GM19397 (cell line): ENCODE measurements at regions not wholly inside any gene's neighbourhood (a gene's known extent, or its start where the extent isn't known, plus 50 kb on each side); places are given as distances from the start of the nearest gene placed in this dataset.
"Not testable (repeated sequence)": the region's sequence is repeated elsewhere in the genome, so short reads cannot be mapped to it uniquely, and the experiment has no call there.

Experiments
- ATAC-seq: cut with Tn5 transposase; IDR thresholded peaks from one replicate; pipeline ENCODE4 v1.9.1; 2021; ENCODE audit warnings: mild to moderate bottlenecking, moderate library complexity; ENCODE audit not compliant: unreplicated experiment

DNA sequence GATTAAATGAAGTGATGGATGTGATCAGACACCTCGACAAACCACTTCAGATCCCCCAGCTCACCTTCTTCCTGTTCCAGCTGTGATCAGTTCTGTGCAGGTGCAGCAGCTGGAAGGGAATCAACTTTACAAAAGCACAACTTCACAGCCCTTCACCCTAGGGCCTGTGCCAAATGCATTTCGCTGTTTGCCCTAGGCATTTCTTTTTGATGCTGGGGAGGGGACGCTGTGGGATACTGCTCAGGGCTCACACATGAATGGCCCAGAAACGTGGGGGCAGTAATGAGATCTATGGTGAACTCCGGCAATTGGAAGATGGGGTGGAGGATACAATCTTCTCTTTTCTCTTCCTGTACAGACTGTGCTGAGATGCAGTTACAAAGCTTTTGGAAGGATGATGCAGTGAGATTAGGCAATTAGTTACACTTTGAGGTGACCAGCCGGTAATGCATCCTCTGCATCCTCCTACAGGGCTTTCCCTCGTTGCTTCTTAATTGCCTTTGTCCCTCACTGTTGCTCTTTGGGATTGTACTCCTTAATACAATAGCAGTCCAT lies 215.1 kb upstream of the PITX2 start:
- ATAC-seq, result no peak

DNA sequence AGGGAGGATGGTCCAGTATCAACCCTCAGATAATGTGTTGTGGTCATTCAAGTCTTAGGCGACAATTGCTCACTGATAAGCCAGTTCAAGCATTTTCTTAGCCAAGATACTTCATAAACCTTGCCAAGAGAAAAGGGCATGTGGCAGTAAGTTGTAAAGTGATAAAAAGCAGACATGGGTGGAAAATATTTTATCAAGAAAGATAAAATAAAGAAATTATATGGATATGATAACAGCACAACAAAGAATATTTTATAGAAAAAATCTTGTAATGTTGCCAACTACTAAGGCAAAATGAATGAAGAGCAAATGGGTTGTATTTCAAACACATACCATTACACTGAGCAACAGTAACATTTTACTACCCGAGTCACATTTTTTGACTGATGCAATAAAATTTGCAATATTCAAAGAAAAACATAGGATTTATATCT lies 217.4 kb upstream of the PITX2 start:
- ATAC-seq, result no peak

- no peak for ATAC-seq
These were observed 225.9 kb upstream of the PITX2 start for GRCh38 chr4:110848787-110849186.

DNA sequence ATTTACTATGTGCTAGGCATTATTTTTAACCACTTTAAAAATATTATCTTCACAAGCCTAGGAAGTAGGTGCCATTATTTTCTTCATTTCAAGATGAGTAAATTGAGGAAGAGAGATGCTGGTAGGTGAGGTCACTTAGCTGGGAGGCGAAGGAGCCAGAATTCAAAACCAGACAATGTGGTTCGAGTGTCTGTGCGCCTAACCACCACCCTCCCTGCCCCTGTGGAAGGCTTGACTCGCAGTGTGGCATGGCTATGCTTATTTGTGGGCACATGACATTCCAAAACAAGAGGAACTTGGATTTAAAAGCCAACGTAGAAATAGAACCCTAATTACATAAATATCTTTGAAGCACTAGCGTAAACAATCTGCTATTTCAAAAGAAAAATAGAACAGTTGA lies 226.6 kb upstream of the PITX2 start:
- ATAC-seq, result no peak

DNA sequence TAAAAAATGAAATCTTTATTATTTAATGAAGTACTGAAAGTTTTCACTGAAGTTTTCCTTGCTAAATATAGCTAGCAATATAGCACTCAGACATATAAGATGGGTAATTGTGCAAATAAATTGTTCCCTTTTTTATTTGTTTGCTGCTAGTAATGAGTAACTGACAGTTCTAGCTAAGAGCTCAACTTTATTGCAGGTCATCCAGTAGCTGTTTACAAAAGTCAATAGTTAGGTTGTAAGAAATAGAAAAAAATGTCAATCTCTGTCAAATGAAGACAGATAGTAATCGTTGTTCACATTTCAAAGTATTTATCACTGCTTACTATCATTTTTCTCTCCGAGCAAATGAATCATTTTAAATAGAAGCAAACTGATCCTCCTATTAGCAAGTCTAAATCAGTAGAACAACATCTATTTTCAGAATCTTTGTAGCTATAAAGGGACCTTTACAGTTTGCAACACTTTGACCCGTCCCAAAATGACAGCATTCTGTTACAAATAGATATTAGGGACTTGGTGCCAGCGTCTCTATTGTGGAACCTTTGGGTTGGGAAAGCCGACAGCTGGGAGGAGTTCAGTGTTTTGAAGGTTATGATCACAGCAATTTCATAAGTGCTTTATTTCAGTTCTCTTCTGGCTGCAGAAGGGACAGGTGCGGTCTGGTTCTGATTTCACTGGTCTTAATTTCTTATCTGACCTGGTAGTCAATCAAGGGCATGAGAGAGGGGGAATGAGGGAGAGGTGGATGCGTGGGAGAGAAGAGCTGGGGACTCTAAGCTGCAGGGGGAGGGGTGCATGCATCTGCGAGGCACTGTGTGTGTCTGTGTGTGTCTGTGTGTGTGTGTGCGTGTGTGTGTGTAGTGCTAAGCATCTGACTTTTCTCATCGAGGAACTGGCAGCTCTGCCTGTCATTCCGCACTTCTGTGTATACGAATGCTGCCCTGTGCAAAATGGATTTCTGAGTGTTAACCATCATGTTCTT lies 227.9 kb upstream of the PITX2 start:
- no peak for ATAC-seq

DNA sequence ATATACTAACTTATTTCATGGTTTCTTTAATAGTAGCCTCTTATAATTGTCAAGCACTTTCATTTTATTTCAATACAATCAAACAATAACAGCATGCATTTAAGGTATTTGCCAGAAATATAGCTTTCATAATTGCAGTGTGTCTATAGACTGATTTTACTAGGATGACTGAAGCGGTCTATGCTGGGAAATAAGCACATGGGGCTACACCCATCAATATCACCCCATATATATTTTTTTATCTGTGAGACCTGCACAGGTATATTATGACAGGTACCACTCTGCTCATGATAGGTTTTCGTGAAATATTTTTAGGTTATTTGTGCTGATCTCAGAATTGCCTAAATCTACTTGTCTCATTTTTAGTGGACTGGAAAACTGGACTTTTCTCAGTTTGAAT lies 229.1 kb upstream of the PITX2 start:
- ATAC-seq, result no peak

GRCh38 chr4:110852793-110853192 lies 229.9 kb upstream of the PITX2 start:
- no peak for ATAC-seq

DNA sequence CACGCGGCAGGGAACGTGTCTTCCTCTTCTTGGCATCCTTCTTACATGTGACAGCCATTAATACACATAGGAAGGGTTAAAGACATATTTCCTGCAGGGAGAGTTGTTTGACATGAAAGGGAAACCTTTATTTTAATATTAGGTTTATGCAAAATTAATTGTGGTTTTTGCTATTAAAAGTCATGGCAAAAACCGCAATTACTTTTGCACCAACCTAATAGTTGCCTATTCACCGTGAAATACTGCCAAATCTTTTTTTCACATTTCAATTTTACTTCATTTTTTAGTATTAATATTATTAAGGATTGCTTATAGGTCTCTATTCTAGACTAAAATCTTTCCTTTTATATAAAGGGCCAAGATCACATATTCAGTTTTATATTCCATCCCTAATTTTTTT lies 230.4 kb upstream of the PITX2 start:
- ATAC-seq, result no peak

GRCh38 chr4:110854021-110854678 lies 231.3 kb upstream of the PITX2 start:
- no peak for ATAC-seq

DNA sequence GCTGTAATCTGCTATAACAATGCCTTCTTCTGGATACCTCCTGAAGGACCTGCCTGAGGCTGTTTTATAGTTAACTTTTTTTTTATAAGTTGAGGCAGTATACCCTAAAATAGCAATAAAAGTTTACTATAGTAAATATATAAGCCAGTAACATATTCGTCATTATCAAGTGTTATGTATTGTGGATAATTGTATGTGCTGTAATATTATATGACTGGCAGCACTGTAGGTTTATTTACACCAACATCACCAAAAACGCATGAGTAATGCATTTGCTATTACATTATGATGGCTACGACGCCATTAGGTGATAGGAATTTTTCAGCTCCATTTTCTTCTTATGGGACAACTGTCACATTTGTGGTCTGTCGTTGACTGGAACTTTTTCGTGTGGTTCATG lies 237.2 kb upstream of the PITX2 start:
- ATAC-seq, result no peak

DNA sequence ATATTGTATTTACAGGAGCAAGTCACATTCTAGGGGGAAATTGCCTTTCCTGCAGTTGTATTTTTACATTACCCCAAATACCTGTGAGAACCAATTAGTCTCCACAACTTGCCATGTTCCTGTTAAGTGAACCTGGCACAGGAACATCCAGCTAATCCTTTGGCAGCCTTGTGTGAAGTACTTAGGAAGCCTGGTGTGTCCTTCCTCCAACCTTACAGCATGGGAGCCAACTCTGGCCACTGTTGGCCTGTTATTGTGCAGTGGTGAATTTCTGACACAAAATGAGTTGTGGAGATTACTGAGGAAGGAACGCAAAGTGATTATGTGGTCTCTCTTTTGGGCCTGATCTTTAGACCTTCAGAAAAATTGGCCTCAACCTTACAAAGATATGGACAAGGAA lies 238.0 kb upstream of the PITX2 start:
- ATAC-seq, result no peak

- ATAC-seq, result no peak
These were observed 242.9 kb upstream of the PITX2 start for GRCh38 chr4:110865611-110866259.

DNA sequence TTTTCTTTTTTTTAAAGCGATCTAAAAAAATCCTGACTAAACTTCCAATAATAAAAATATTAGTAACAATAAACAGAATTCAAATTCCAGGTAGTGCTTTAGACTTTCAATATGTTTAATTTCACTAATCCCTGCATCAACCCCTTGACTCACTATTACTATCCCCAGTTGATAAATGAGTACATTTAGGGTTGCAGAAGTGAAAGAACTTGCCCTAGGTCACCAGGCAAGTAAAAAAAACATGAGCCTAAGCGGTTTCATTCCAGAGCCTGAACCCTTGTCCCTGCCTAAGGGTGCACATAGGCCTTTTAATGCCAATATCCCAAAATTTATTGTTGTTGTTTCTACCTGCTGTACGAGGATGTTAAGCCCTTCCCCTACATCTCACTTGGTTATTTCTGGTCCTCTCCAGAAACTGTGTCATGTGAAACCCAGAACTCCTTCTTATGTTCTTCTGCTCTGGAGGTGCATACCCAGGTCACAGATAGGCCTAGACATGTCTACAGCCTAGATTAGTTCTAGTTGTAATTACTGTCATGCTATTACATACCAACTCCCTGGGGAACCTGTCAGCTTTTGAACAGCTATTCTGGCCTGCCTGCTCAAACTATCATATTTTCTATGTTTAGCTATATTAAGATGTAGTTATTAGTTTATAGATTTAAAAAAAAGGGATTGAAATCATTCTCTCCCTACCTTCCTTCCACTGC lies 244.5 kb upstream of the PITX2 start:
- ATAC-seq, result peak; percentile 64

- ATAC-seq, result no peak
These were observed 245.3 kb upstream of the PITX2 start for GRCh38 chr4:110867981-110868720.

DNA sequence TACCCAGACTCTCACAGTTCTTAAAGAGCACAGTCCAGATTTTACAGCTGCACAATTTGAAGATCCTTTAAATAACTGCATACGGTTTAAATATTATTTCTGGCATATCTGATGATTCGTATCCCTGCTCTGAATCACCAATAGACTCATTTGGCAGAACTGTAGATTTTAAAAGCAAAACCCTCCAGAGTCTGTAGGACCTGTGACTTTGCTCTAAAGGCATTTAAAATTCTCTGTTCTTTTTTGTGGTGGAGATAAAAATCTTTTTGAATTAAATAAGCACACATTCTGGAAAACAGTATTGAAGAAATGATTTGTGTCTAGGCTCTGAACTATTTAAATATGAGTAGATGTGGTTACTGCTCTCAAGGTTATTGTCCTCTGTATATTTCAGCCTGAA lies 246.2 kb upstream of the PITX2 start:
- ATAC-seq, result no peak

DNA sequence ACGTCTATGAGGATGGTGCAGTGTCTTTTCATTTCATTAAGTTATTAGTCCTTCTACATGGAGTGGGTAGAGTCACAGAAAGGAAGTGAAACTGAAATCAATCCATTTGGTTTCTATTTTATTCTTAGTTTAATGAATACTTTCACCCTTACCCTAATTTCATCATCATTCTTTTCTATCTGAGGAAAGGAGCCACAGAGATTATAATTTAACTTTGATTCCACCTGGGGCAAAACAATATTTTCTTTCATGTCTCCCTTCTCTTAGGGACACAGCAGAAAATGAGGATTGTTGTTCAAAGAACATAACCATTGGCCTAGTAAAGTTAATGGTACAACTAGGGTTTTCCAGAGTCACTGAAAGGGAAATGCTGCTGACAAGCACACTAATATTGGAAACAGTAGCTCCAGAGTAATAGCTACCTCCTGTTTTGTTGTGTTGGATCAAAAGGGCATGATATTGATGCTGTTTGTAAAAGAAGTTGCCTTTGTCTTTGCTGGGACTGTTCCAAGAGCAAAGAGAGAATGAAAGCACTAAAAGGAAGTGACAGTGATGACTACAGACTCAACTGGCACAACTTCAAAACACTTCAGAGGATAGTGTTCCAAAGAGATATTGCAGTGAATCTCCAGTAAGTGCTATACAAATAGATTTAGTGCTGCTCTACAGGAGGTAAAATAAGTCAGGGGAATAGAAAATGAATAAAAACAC lies 247.1 kb upstream of the PITX2 start:
- peak; percentile 82 for ATAC-seq

GRCh38 chr4:110876214-110876613 lies 253.3 kb upstream of the PITX2 start:
- ATAC-seq, result not testable (repeated sequence)

GRCh38 chr4:110876866-110877265 lies 254.0 kb upstream of the PITX2 start:
- no peak for ATAC-seq

GRCh38 chr4:110877778-110878370 lies 255.0 kb upstream of the PITX2 start:
- no peak for ATAC-seq
